ENCODE measurements at regions not wholly inside any gene's neighbourhood (a gene's known extent, or its start where the extent isn't known, plus 50 kb on each side); places are given as distances from the start of the nearest gene placed in this dataset.

GRCh38 chr7:35530124-35531109 lies 164.5 kb downstream of the HERPUD2 start:
- Histone ChIP-seq H3K27me3 (ENCODE audit: insufficient read depth, low read length) (peaks cover 9% of the 10 kb centered on the region), H4K20me1 (ENCODE audit: insufficient read depth, low read length) (no peaks in the 10 kb centered on the region), H3K4me1 (ENCODE audit: insufficient read depth, low read length) (no peaks in the 10 kb centered on the region), H3K79me2 (ENCODE audit: insufficient read depth, low read length) (no peaks in the 10 kb centered on the region), H3K9me3 (ENCODE audit: insufficient read depth, low read depth, low read length) (no peaks in the 10 kb centered on the region), H3K36me3 (ENCODE audit: insufficient read depth, low read length) (no peaks in the 10 kb centered on the region), H3K27ac (ENCODE audit: low read depth, low read length) (no peak overlapping the region), H3K4me2 (ENCODE audit: low read length) (no peak overlapping the region), H3K4me3 (ENCODE audit: insufficient read depth, low read depth, low read length) (no peak overlapping the region), H3K9ac (ENCODE audit: low read length) (no peak overlapping the region), H2AFZ (ENCODE audit: low read depth, low read length) (no peak overlapping the region)
- peaks cover 30% of the 10 kb centered on the region for H3K27me3 Mint-ChIP-seq (ENCODE audit: low read depth, unreplicated experiment)
- no peaks in the 10 kb centered on the region for H3K36me3 Mint-ChIP-seq (ENCODE audit: low read depth, unreplicated experiment)
- no peak overlapping the region for H3K4me3 Mint-ChIP-seq (ENCODE audit: unreplicated experiment)
- peaks cover 2% of the 10 kb centered on the region for H3K9me3 Mint-ChIP-seq (ENCODE audit: unreplicated experiment)
- FAIRE-seq, result no peak
- DNase-seq (ENCODE audit: low read depth), result no peak
- TF ChIP-seq EZH2 (IDR thresholded peaks at IDR 0.05; ENCODE audit: insufficient read depth, low read length) (no peak), CTCF (IDR thresholded peaks at IDR 0.05; ENCODE audit: insufficient read depth, low read depth, low read length) (no peak)
- H3K27ac Mint-ChIP-seq (ENCODE audit: unreplicated experiment), result no peak overlapping the region
- no peaks in the 10 kb centered on the region for H3K4me1 Mint-ChIP-seq (ENCODE audit: low read depth, unreplicated experiment)

GRCh38 chr7:35529713-35530112 lies 165.2 kb downstream of the HERPUD2 start:
- no peak overlapping the region for H3K4me2 ChIP-seq (ENCODE audit: low read length)
- no peak for DNase-seq (ENCODE audit: low read depth)
- H3K36me3 ChIP-seq (ENCODE audit: insufficient read depth, low read length), result no peaks in the 10 kb centered on the region
- no peak overlapping the region for H3K27ac ChIP-seq (ENCODE audit: low read depth, low read length)
- no peaks in the 10 kb centered on the region for H3K4me1 ChIP-seq (ENCODE audit: insufficient read depth, low read length)
- H2AFZ ChIP-seq (ENCODE audit: low read depth, low read length), result no peak overlapping the region
- no peaks in the 10 kb centered on the region for H3K9me3 ChIP-seq (ENCODE audit: insufficient read depth, low read depth, low read length)
- no peak overlapping the region for H3K9ac ChIP-seq (ENCODE audit: low read length)
- Mint-ChIP-seq H3K4me1 (ENCODE audit: low read depth, unreplicated experiment) (no peaks in the 10 kb centered on the region), H3K9me3 (ENCODE audit: unreplicated experiment) (peaks cover 2% of the 10 kb centered on the region), H3K27me3 (ENCODE audit: low read depth, unreplicated experiment) (peaks cover 30% of the 10 kb centered on the region), H3K27ac (ENCODE audit: unreplicated experiment) (no peak overlapping the region), H3K36me3 (ENCODE audit: low read depth, unreplicated experiment) (no peaks in the 10 kb centered on the region), H3K4me3 (ENCODE audit: unreplicated experiment) (no peak overlapping the region)
- peaks cover 9% of the 10 kb centered on the region for H3K27me3 ChIP-seq (ENCODE audit: insufficient read depth, low read length)
- H3K4me3 ChIP-seq (ENCODE audit: insufficient read depth, low read depth, low read length), result no peak overlapping the region
- FAIRE-seq, result no peak
- TF ChIP-seq EZH2 (IDR thresholded peaks at IDR 0.05; ENCODE audit: insufficient read depth, low read length) (no peak), CTCF (IDR thresholded peaks at IDR 0.05; ENCODE audit: insufficient read depth, low read depth, low read length) (no peak)
- H3K79me2 ChIP-seq (ENCODE audit: insufficient read depth, low read length), result no peaks in the 10 kb centered on the region
- H4K20me1 ChIP-seq (ENCODE audit: insufficient read depth, low read length), result no peaks in the 10 kb centered on the region
